ENCODE measurements at regions not wholly inside any gene's neighbourhood (a gene's known extent, or its start where the extent isn't known, plus 50 kb on each side); places are given as distances from the start of the nearest gene placed in this dataset.
"Not testable (repeated sequence)": the region's sequence is repeated elsewhere in the genome, so short reads cannot be mapped to it uniquely, and the experiment has no call there.

GRCh38 chr13:66237411-66238062 lies 992.6 kb downstream of the PCDH9 start:
- 78 to 82% (median 78%) methylated on average over 4 of the region's 4 CpGs for WGBS, 3 donors
- no peak for DNase-seq
- TF ChIP-seq CTCF (IDR thresholded peaks at IDR 0.05): no peak

DNA sequence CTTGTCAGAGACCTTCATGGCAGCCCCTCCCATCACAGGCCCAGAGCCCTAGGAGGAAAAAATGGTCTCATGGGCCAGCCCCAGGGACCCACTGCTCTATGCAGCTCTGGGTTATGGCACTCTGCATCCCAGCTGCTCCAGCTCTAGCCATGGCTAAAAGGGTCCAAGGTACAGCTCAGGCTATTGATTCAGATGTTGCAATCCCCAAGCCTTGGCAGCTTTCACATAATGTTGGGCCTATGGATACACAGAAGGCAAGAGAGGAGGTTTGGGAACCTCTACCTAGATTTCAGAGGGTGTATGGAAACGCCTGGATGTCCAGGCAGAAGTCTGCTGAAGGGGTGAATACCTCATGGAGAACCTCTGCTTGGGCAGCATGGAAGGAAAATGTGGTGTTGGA lies 996.0 kb downstream of the PCDH9 start:
- no peak for DNase-seq
- no peak for ATAC-seq
- no peak for TF ChIP-seq CTCF (IDR thresholded peaks at IDR 0.05)

More at GRCh38 chr13:66237411-66238062, 992.6 kb downstream of the PCDH9 start:
- Histone ChIP-seq H3K4me3 (no peak overlapping the region), H3K27me3 (ENCODE audit: insufficient read depth in 3 of 3, low read length in 2 of 3) (no peaks in the 10 kb centered on the region), H3K36me3 (ENCODE audit: insufficient read depth in 1 of 2, low read depth in 1 of 2) (no peaks in the 10 kb centered on the region), H3K9me3 (no peaks in the 10 kb centered on the region), H3K4me1 (no peaks in the 10 kb centered on the region), H3K27ac (no peak overlapping the region)
- ATAC-seq: no peak
- intact Hi-C loops (cut with DNase I): no loop called here

DNA sequence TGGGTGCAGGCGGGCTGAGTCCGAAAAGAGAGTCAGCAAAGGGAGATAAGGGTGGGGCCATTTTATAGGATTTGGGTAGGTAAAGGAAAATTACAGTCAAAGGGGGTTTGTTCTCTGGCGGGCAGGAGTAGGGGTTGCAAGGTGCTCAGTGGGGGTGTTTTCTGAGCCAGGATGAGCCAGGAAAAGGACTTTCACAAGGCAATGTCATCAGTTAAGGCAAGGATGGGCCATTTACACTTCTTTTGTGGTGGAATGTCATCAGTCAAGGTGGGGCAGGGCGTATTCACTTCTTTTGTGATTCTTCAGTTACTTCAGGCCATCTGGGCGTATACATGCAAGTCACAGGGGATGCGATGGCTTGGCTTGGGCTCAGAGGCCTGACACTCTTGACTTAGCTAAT lies 998.2 kb downstream of the PCDH9 start:
- H3K27me3 ChIP-seq (ENCODE audit: insufficient read depth in 3 of 3, low read length in 2 of 3); H3K9me3 ChIP-seq; H3K36me3 ChIP-seq (ENCODE audit: insufficient read depth in 1 of 2, low read depth in 1 of 2); ATAC-seq; intact Hi-C loops (cut with DNase I); H3K4me1 ChIP-seq; H3K27ac ChIP-seq; DNase-seq; H3K4me3 ChIP-seq: not testable (repeated sequence)
- WGBS, 3 donors: 89 to 92% (median 90%) methylated on average over 3 to 4 of the region's 6 CpGs

More for the DNA sequence above, 996.0 kb downstream of the PCDH9 start:
- WGBS, 3 donors: 55 to 65% (median 60%) methylated on average over 1 of the region's 1 CpG
- H3K4me3 ChIP-seq: no peak overlapping the region
- intact Hi-C loops (cut with DNase I): no loop called here
- H3K9me3 ChIP-seq: no peaks in the 10 kb centered on the region
- H3K27me3 ChIP-seq (ENCODE audit: insufficient read depth in 3 of 3, low read length in 2 of 3): no peaks in the 10 kb centered on the region
- no peak overlapping the region for H3K27ac ChIP-seq
- H3K4me1 ChIP-seq: no peaks in the 10 kb centered on the region
- H3K36me3 ChIP-seq (ENCODE audit: insufficient read depth in 1 of 2, low read depth in 1 of 2): no peaks in the 10 kb centered on the region

GRCh38 chr13:66225072-66225471 lies 1005.1 kb downstream of the PCDH9 start:
- DNase-seq: no peak
- no peak overlapping the region for H3K27ac ChIP-seq
- WGBS, 3 donors: 52 to 58% (median 52%) methylated on average over 2 of the region's 2 CpGs
- intact Hi-C loops (cut with DNase I): no loop called here
- no peak for ATAC-seq
- no peaks in the 10 kb centered on the region for H3K9me3 ChIP-seq
- TF ChIP-seq CTCF (IDR thresholded peaks at IDR 0.05): no peak
- H3K4me3 ChIP-seq: no peak overlapping the region
- no peaks in the 10 kb centered on the region for H3K4me1 ChIP-seq
- H3K36me3 ChIP-seq (ENCODE audit: insufficient read depth in 1 of 2, low read depth in 1 of 2): no peaks in the 10 kb centered on the region
- no peaks in the 10 kb centered on the region for H3K27me3 ChIP-seq (ENCODE audit: insufficient read depth in 3 of 3, low read length in 2 of 3)

DNA sequence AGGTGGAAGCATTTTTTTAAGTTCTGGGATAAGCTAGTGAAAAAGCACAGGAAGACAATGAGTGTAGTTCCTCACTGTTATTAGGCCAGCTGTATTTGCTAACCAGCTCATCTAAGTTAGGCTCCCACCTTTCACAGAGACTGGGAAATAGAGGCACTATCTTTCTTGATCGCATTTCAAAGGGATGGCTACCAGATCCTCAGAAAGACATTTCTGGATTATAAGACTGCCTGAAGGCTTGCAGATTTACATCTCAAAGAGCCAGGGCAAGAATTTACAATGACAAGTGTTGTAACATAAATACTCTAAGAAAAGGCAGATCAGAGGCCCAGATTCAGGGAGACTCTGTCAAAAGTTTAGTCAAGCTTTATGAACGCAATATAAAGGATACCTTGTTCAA lies 1005.5 kb downstream of the PCDH9 start:
- Histone ChIP-seq H3K27me3 (ENCODE audit: insufficient read depth in 3 of 3, low read length in 2 of 3) (no peaks in the 10 kb centered on the region), H3K36me3 (ENCODE audit: insufficient read depth in 1 of 2, low read depth in 1 of 2) (no peaks in the 10 kb centered on the region), H3K27ac (no peak overlapping the region), H3K4me1 (no peaks in the 10 kb centered on the region), H3K4me3 (no peak overlapping the region), H3K9me3 (no peaks in the 10 kb centered on the region)
- intact Hi-C loops (cut with DNase I): no loop called here
- DNase-seq: no peak
- ATAC-seq: no peak
- no peak for TF ChIP-seq CTCF (IDR thresholded peaks at IDR 0.05)
- 54 to 85% (median 79%) methylated on average over 2 of the region's 2 CpGs for WGBS, 3 donors

Data from psoas muscle (tissue), 7 donors.